GM21529 (cell line): ENCODE measurements at regions not wholly inside any gene's neighbourhood (a gene's known extent, or its start where the extent isn't known, plus 50 kb on each side); places are given as distances from the start of the nearest gene placed in this dataset.
"Not testable (repeated sequence)": the region's sequence is repeated elsewhere in the genome, so short reads cannot be mapped to it uniquely, and the experiment has no call there.

ENCODE experiments used
- ATAC-seq: cut with Tn5 transposase; IDR thresholded peaks from one replicate; pipeline ENCODE4 v1.9.1; 2021; ENCODE audit not compliant: unreplicated experiment

- ATAC-seq: not testable (repeated sequence)
Observed at GRCh38 chr6:60797831-60798230, 1488.2 kb downstream of the KHDRBS2 start.

- not testable (repeated sequence) for ATAC-seq
Observed at GRCh38 chr6:60789601-60790000, 1496.4 kb downstream of the KHDRBS2 start.

GRCh38 chr6:60782698-60783464 is 1503.1 kb downstream of the KHDRBS2 start:
- not testable (repeated sequence) for ATAC-seq

- ATAC-seq: not testable (repeated sequence)
Observed at GRCh38 chr6:60779591-60779990, 1506.4 kb downstream of the KHDRBS2 start.

GRCh38 chr6:60767791-60768499 is 1518.1 kb downstream of the KHDRBS2 start:
- not testable (repeated sequence) for ATAC-seq

- not testable (repeated sequence) for ATAC-seq
Observed at GRCh38 chr6:60765331-60765730, 1520.7 kb downstream of the KHDRBS2 start.

GRCh38 chr6:60763464-60764080 is 1522.5 kb downstream of the KHDRBS2 start:
- not testable (repeated sequence) for ATAC-seq

- not testable (repeated sequence) for ATAC-seq
Observed at GRCh38 chr6:60760928-60761327, 1525.1 kb downstream of the KHDRBS2 start.

- not testable (repeated sequence) for ATAC-seq
Observed at GRCh38 chr6:60759149-60759825, 1526.7 kb downstream of the KHDRBS2 start.

- ATAC-seq: not testable (repeated sequence)
Observed at GRCh38 chr6:60758725-60759124, 1527.3 kb downstream of the KHDRBS2 start.

GRCh38 chr6:60754879-60755278 is 1531.1 kb downstream of the KHDRBS2 start:
- no peak for ATAC-seq

- ATAC-seq: not testable (repeated sequence)
Observed at GRCh38 chr6:60750353-60751081, 1535.5 kb downstream of the KHDRBS2 start.

- not testable (repeated sequence) for ATAC-seq
Observed at GRCh38 chr6:60747765-60748556, 1538.1 kb downstream of the KHDRBS2 start.

GRCh38 chr6:60737764-60738425 is 1548.1 kb downstream of the KHDRBS2 start:
- ATAC-seq: peak; percentile 61

- ATAC-seq: not testable (repeated sequence)
Observed at GRCh38 chr6:60737315-60737714, 1548.7 kb downstream of the KHDRBS2 start.

GRCh38 chr6:60723935-60724334 is 1562.1 kb downstream of the KHDRBS2 start:
- ATAC-seq: not testable (repeated sequence)

- no peak for ATAC-seq
Observed at GRCh38 chr6:60695232-60695631, 1590.8 kb downstream of the KHDRBS2 start.

GRCh38 chr6:60687085-60687484 is 1598.9 kb downstream of the KHDRBS2 start:
- no peak for ATAC-seq

- no peak for ATAC-seq
Observed at GRCh38 chr6:60681806-60682205, 1604.2 kb downstream of the KHDRBS2 start.
